ENCODE measurements at regions not wholly inside any gene's neighbourhood (a gene's known extent, or its start where the extent isn't known, plus 50 kb on each side); places are given as distances from the start of the nearest gene placed in this dataset.

GRCh38 chr10:121266370-121266769 is 331.9 kb downstream of the FGFR2 start:
- H3K27ac Mint-ChIP-seq (ENCODE audit: unreplicated experiment), result no peak overlapping the region
- H3K36me3 Mint-ChIP-seq (ENCODE audit: low read depth), result no peaks in the 10 kb centered on the region
- DNase-seq (ENCODE audit: low spot score), result no peak
- peaks cover 11% of the 10 kb centered on the region for H3K27me3 Mint-ChIP-seq (ENCODE audit: low read depth)
- H3K4me1 Mint-ChIP-seq (ENCODE audit: low read depth), result no peaks in the 10 kb centered on the region
- no peak for TF ChIP-seq CTCF (IDR thresholded peaks at IDR 0.05)
- H3K9me3 Mint-ChIP-seq (ENCODE audit: low read depth), result no peaks in the 10 kb centered on the region
- no peak overlapping the region for H3K4me3 Mint-ChIP-seq (ENCODE audit: unreplicated experiment)

DNA sequence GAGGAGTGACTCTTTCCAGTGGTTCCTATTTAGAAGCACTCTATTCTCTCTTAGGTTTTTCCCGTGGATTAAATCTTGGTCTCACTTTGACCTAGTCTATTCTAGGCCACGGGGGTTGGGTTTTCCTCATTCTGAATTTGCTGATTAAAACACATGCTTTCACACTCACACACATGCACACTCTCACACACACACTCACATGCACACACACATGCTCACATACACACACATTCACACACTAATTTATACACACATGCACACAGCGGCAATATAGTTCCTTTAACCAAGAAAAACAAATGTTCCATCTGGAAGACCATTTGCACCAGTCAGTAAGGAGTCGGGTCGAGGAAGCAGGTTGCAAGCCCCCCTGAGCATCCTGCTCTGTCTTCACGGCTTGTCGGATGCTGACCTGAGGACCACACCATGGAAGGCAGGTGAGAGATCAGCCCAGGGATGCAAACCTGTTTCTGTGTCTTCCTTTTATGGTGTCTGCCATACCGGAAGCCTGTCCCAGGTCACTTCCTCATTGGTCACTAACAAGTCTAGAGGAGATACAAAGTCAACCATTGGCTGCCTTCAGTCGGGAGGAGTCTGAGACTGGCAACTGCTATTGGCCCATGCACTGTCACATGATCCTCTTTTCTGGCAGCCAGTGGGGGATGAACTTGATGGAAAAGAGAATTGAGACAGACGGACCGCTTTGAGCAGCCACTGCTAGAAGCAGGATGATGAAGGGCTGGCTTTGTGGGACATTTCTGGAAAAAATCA is 330.8 kb downstream of the FGFR2 start:
- Mint-ChIP-seq H3K36me3 (ENCODE audit: low read depth) (no peaks in the 10 kb centered on the region), H3K4me1 (ENCODE audit: low read depth) (no peaks in the 10 kb centered on the region), H3K27ac (ENCODE audit: unreplicated experiment) (no peak overlapping the region), H3K4me3 (ENCODE audit: unreplicated experiment) (no peak overlapping the region), H3K27me3 (ENCODE audit: low read depth) (peaks cover 11% of the 10 kb centered on the region), H3K9me3 (ENCODE audit: low read depth) (no peaks in the 10 kb centered on the region)
- DNase-seq (ENCODE audit: low spot score), result no peak
- TF ChIP-seq CTCF (IDR thresholded peaks at IDR 0.05), result no peak

DNA sequence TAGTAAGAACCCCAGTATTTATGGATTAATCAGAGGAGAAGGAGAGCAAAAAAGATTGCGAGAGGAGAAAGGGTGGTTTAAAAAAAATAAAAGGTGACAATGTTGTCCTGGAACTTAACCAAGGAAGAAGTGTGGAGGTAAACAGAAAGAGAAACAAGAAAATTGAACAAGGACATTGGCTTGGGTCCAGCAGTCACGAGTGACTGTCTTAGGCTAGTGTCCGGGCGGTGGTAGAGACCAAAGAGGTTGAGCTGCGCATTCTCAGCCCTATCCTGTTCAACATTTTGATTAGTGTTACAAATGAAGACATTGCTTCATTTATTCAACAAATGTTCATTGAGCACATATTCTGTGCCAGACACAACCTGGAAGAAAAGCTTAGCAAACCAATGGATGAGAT is 329.9 kb downstream of the FGFR2 start:
- no peak for DNase-seq (ENCODE audit: low spot score)
- Mint-ChIP-seq H3K27ac (ENCODE audit: unreplicated experiment) (no peak overlapping the region), H3K4me1 (ENCODE audit: low read depth) (no peaks in the 10 kb centered on the region), H3K9me3 (ENCODE audit: low read depth) (no peaks in the 10 kb centered on the region), H3K4me3 (ENCODE audit: unreplicated experiment) (no peak overlapping the region), H3K27me3 (ENCODE audit: low read depth) (peaks cover 14% of the 10 kb centered on the region), H3K36me3 (ENCODE audit: low read depth) (no peaks in the 10 kb centered on the region)
- TF ChIP-seq CTCF (IDR thresholded peaks at IDR 0.05), result no peak

DNA sequence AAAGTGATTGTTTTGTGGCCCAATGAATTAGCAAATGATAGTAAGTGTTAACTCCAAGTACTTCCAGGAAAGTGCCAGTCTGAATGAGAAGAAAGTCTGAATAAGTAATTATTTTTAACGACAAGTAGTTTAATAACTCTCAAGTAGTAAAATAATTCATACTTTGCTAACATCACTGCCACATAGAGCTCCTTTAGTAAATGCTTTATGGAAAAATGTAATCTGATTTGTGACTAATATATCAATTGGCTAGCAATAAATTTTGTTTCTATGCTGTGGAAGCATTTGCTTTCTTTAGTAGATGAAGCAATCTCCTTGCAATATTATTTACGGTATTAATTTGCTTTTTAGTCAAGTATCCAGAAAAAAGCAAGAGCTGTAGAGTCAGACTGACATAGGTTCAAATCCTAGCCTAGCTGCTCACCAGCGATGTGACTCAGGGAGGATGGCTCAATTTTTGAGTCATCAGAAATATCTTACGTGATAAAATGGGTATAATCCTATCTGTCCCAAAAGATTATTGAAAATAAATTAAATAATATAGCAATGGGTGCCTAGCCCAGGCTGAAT is 329.3 kb downstream of the FGFR2 start:
- Mint-ChIP-seq H3K36me3 (ENCODE audit: low read depth) (no peaks in the 10 kb centered on the region), H3K27ac (ENCODE audit: unreplicated experiment) (no peak overlapping the region), H3K4me3 (ENCODE audit: unreplicated experiment) (no peak overlapping the region), H3K27me3 (ENCODE audit: low read depth) (peaks cover 14% of the 10 kb centered on the region), H3K4me1 (ENCODE audit: low read depth) (no peaks in the 10 kb centered on the region), H3K9me3 (ENCODE audit: low read depth) (no peaks in the 10 kb centered on the region)
- no peak for TF ChIP-seq CTCF (IDR thresholded peaks at IDR 0.05)
- no peak for DNase-seq (ENCODE audit: low spot score)

GRCh38 chr10:121270906-121271305 is 327.3 kb downstream of the FGFR2 start:
- Mint-ChIP-seq H3K4me1 (ENCODE audit: low read depth) (no peaks in the 10 kb centered on the region), H3K36me3 (ENCODE audit: low read depth) (no peaks in the 10 kb centered on the region), H3K4me3 (ENCODE audit: unreplicated experiment) (no peak overlapping the region), H3K27me3 (ENCODE audit: low read depth) (peaks cover 18% of the 10 kb centered on the region), H3K27ac (ENCODE audit: unreplicated experiment) (no peak overlapping the region), H3K9me3 (ENCODE audit: low read depth) (no peaks in the 10 kb centered on the region)
- no peak for TF ChIP-seq CTCF (IDR thresholded peaks at IDR 0.05)
- DNase-seq (ENCODE audit: low spot score), result no peak

Measured in chondrocyte (in vitro differentiated cells).